ENCODE measurements at regions not wholly inside any gene's neighbourhood (a gene's known extent, or its start where the extent isn't known, plus 50 kb on each side); places are given as distances from the start of the nearest gene placed in this dataset.
A peak's percentile ranks its signal among the peaks of the same experiment; 100 is the strongest.

GRCh38 chr9:761176-761792 lies 80.2 kb upstream of the DMRT1 start:
- ATAC-seq (ENCODE audit: low read depth): peak; percentile 41; the same call in 1 of the 2 replicates

More at GRCh38 chr9:761176-761792, 80.2 kb upstream of the DMRT1 start:
- Histone ChIP-seq H3K36me3 (ENCODE audit: control insufficient read depth, insufficient read depth, low read length) (no peaks in the 10 kb centered on the region), H4K8ac (ENCODE audit: low read depth in 2 of 2, low read length in 2 of 2) (no peak overlapping the region), H2AK5ac (ENCODE audit: low read depth, low read length) (no peak overlapping the region), H2AFZ (replicated peaks; ENCODE audit: low read length, poor library complexity) (no peak overlapping the region), H2BK20ac (ENCODE audit: low read depth, low read length) (no peak overlapping the region), H4K5ac (ENCODE audit: low read depth, low read length) (no peak overlapping the region), H2BK15ac (ENCODE audit: low read depth, low read length) (no peak overlapping the region; the same call in 2 of the 3 replicates), H3K4me2 (ENCODE audit: low read depth, low read length) (no peak overlapping the region), H3K23ac (ENCODE audit: low read depth, low read length) (no peak overlapping the region), H3K4ac (ENCODE audit: low read depth, low read length) (no peak overlapping the region), H3K9me1 (ENCODE audit: insufficient read depth, low read length) (peaks cover 3% of the 10 kb centered on the region), H4K20me1 (ENCODE audit: insufficient read depth, low read length) (no peaks in the 10 kb centered on the region), H3K18ac (ENCODE audit: low read depth, low read length) (no peak overlapping the region; the same call in 1 of the 2 replicates), H3K14ac (replicated peaks; ENCODE audit: low read depth, low read length) (no peak overlapping the region), H3K9me3 (ENCODE audit: control insufficient read depth, insufficient read depth, low read length) (no peaks in the 10 kb centered on the region), H3K4me1 (ENCODE audit: control insufficient read depth, insufficient read depth, low read length) (peaks cover 2% of the 10 kb centered on the region; the same call in 1 of the 2 replicates), H2BK120ac (ENCODE audit: low read depth, low read length) (no peak overlapping the region), H3K27me3 (ENCODE audit: control insufficient read depth, insufficient read depth, low read length) (no peaks in the 10 kb centered on the region), H3K56ac (ENCODE audit: extremely low read depth, insufficient read depth, low read length) (no peak overlapping the region), H2AK9ac (replicated peaks; ENCODE audit: low read depth, low read length, poor library complexity) (no peak overlapping the region), H3K4me3 (ENCODE audit: insufficient read depth, low read depth, low read length) (no peak overlapping the region), H2BK5ac (ENCODE audit: low read depth, low read length, poor library complexity, severe bottlenecking) (no peak overlapping the region), H3K27ac (ENCODE audit: insufficient read depth, low read length) (no peak overlapping the region), H3K79me1 (ENCODE audit: low read depth in 1 of 2, low read length in 2 of 2) (no peaks in the 10 kb centered on the region; a peak in 1 of 4 replicates), H4K91ac (ENCODE audit: insufficient read depth, low read depth, low read length) (no peak overlapping the region), H3K9ac (ENCODE audit: low read depth, low read length) (no peak overlapping the region)
- CTCF ChIA-PET: interaction anchor here (0.9 kb wide), 1 partner anchor 147 kb away, joined by 3 read pairs; no protein-coding TSS in a partner anchor
- WGBS, 2 experiments (ENCODE audit: extremely low coverage in 2 of 2, insufficient read length in 1 of 2): 40% methylated on average over 1 of the region's 7 CpGs; no CpG with 5 or more reads in 1 of the 2 experiments
- peak; percentile 48 for DNase-seq
- BruUV-seq (replicated peaks): no TSS peak
- dilution Hi-C loops (cut with HindIII; ENCODE audit: low sequenced_read_pairs, unreplicated experiment): no loop called here
- in situ Hi-C loops (cut with MboI; ENCODE audit: low sequenced_read_pairs): no loop called here
- POLR2A ChIA-PET (ENCODE audit: unreplicated experiment): no interaction called here
- intact Hi-C loops (cut with micrococcal nuclease): loop anchor here (5.0 kb wide), 1 partner anchor 374 kb away; no protein-coding TSS in a partner anchor
- TF ChIP-seq POLR2A (IDR thresholded peaks at IDR 0.05; ENCODE audit: low read depth, low read length) (no peak), BHLHE40 (IDR thresholded peaks at IDR 0.05; ENCODE audit: low read depth, low read length) (no peak), USF2 (IDR thresholded peaks at IDR 0.05; ENCODE audit: low read depth, low read length) (no peak), SMC3 (IDR thresholded peaks at IDR 0.05; ENCODE audit: low read depth, low read length) (no peak), CTCF (conservative IDR thresholded peaks at IDR 0.05; ENCODE audit: low read depth, low read length) (no peak), MXI1 (IDR thresholded peaks at IDR 0.05; ENCODE audit: borderline replicate concordance, low read depth, low read length) (no peak), ELK1 (IDR thresholded peaks at IDR 0.05; ENCODE audit: borderline replicate concordance, low read depth, low read length) (no peak), FOS (IDR thresholded peaks at IDR 0.05; ENCODE audit: low read depth, low read length) (no peak), CEBPB (IDR thresholded peaks at IDR 0.05; ENCODE audit: low read depth, low read length) (no peak), RFX5 (IDR thresholded peaks at IDR 0.05; ENCODE audit: low read depth, low read length) (no peak), NFE2L2 (IDR thresholded peaks at IDR 0.05; ENCODE audit: low read depth, low read length) (no peak), RAD21 (IDR thresholded peaks at IDR 0.05; ENCODE audit: low read length) (no peak), RCOR1 (IDR thresholded peaks at IDR 0.05; ENCODE audit: insufficient replicate concordance, low read length) (no peak), CHD1 (IDR thresholded peaks at IDR 0.05; ENCODE audit: low read depth, low read length) (no peak), MAFK (IDR thresholded peaks at IDR 0.05; ENCODE audit: low read depth, low read length) (no peak), MAZ (IDR thresholded peaks at IDR 0.05; ENCODE audit: borderline replicate concordance, low read depth, low read length) (no peak)

Measured in IMR-90 (cell line).